ENCODE measurements at regions not wholly inside any gene's neighbourhood (a gene's known extent, or its start where the extent isn't known, plus 50 kb on each side); places are given as distances from the start of the nearest gene placed in this dataset.
A peak's percentile ranks its signal among the peaks of the same experiment; 100 is the strongest.
"Not testable (repeated sequence)": the region's sequence is repeated elsewhere in the genome, so short reads cannot be mapped to it uniquely, and the experiment has no call there.

DNA sequence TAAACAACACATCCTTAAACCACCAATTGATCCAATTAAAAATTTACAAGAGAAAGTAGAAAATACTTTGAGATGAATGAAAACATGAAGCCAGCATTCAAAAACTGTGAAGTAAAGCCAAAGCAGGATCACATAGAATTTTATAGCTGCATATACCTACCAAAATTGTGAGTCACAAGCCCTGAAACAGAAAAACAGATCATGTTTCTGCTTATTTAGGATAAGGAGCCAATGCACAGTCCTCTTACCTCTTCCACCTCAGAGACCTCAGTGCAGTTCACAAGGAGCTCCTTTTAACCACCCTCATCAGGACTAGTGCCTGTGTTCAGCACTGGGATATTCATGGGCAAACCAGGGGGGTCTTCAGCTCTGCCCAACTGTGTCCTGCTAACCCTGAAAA is 386.7 kb downstream of the TECRL start:
- Histone ChIP-seq H3K9me3 (ENCODE audit: control insufficient read depth, low read depth, low read length) (peaks cover 8% of the 10 kb centered on the region), H3K4me1 (ENCODE audit: control insufficient read depth, insufficient read depth, low read length) (no peaks in the 10 kb centered on the region), H3K4me3 (ENCODE audit: low read length) (no peak overlapping the region), H3K36me3 (ENCODE audit: control insufficient read depth, insufficient read depth, low read length) (no peaks in the 10 kb centered on the region), H3K27ac (ENCODE audit: low read length) (no peak overlapping the region), H3K27me3 (ENCODE audit: control insufficient read depth, insufficient read depth, low read length) (no peaks in the 10 kb centered on the region)
- DNase-seq = no peak

DNA sequence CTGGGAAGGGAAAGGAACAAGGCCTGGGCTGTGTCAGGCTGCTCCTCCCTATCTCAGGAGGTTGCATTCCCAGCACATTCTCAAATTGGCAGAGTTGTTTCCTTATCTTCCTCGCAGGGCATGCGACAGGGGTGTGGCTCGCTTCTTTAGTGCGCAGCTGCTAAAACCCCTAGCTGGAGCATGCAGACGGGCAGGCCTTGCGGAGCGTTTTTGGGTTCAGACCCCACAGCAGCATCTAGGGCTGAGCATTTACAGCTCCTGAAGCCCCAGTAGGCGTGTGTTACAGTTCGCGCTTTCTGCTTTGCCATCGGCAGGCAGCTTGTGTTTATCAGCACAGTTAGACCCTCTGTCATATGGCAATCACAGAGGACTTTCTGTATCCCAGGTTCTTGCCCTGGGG is 392.4 kb downstream of the TECRL start:
- H3K27me3 ChIP-seq (ENCODE audit: control insufficient read depth, insufficient read depth, low read length) = no peaks in the 10 kb centered on the region
- no peak overlapping the region for H3K4me3 ChIP-seq (ENCODE audit: low read length)
- no CpG with 5 or more reads among the region's 11 CpGs for WGBS (ENCODE audit: insufficient coverage, low lambda C conversion rate)
- H3K4me1 ChIP-seq (ENCODE audit: control insufficient read depth, insufficient read depth, low read length) = no peaks in the 10 kb centered on the region
- peaks cover 8% of the 10 kb centered on the region for H3K9me3 ChIP-seq (ENCODE audit: control insufficient read depth, low read depth, low read length)
- H3K36me3 ChIP-seq (ENCODE audit: control insufficient read depth, insufficient read depth, low read length) = no peaks in the 10 kb centered on the region
- no peak for DNase-seq
- H3K27ac ChIP-seq (ENCODE audit: low read length) = no peak overlapping the region

DNA sequence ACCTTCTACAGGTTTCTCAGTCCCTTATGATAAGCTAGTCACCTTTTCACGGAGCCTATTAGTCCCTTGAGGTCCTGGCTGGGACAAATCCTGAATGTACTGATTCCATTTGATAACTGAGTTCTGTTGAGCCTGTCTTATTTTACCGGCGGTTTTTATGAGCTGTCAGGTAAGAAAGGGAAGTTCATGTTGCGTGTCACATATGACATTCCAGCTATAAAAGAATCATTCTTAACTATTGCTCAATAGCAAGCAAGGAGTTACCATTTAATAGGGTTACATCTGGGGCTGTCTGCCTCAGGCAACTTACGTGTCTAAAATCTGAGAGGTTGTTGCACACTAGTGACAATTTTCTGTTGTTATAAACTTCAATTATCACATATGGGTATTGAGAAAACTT is 394.6 kb downstream of the TECRL start:
- no peaks in the 10 kb centered on the region for H3K4me1 ChIP-seq (ENCODE audit: control insufficient read depth, insufficient read depth, low read length)
- H3K27ac ChIP-seq (ENCODE audit: low read length) = no peak overlapping the region
- DNase-seq = no peak
- H3K36me3 ChIP-seq (ENCODE audit: control insufficient read depth, insufficient read depth, low read length) = no peaks in the 10 kb centered on the region
- H3K4me3 ChIP-seq (ENCODE audit: low read length) = no peak overlapping the region
- no peaks in the 10 kb centered on the region for H3K27me3 ChIP-seq (ENCODE audit: control insufficient read depth, insufficient read depth, low read length)
- 100% methylated on average over 2 of the region's 5 CpGs for WGBS (ENCODE audit: insufficient coverage, low lambda C conversion rate)
- H3K9me3 ChIP-seq (ENCODE audit: control insufficient read depth, low read depth, low read length) = peaks cover 3% of the 10 kb centered on the region

DNA sequence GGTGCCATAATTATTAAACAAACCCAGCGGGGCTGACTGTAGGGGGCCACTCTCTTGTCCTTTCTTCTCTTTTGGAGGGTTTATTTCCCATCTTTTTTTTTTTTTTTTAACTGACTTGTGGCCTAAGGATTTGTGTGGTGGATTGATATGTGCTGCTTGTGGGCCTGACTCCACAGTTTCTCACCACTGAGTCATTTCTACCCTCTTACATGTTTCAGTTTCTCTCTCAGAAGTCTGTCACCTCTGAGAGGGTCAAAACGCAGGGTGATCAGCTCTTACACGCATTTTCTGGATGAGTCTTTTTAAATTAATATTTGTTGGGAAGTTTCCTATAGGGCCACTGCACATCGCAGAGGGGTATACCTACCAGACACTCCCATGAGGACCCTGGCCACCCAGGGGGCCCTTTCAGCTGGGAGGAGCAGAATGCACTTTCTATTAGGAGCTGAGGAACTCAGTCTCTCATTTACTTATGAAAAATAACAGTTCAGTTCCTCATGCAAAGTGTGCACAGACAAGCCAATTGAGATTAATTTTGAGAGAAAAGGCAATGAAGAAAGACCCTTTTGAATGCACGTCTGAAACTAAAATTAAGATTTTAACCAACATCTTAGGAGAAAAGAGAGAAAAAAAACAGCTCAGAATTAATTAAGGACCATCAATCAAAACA is 407.9 kb downstream of the TECRL start:
- no peaks in the 10 kb centered on the region for H3K9me3 ChIP-seq (ENCODE audit: control insufficient read depth, low read depth, low read length)
- DNase-seq = no peak
- no peak overlapping the region for H3K4me3 ChIP-seq (ENCODE audit: low read length)
- WGBS (ENCODE audit: insufficient coverage, low lambda C conversion rate) = 100% methylated on average over 1 of the region's 5 CpGs
- H3K4me1 ChIP-seq (ENCODE audit: control insufficient read depth, insufficient read depth, low read length) = no peaks in the 10 kb centered on the region
- no peaks in the 10 kb centered on the region for H3K27me3 ChIP-seq (ENCODE audit: control insufficient read depth, insufficient read depth, low read length)
- no peaks in the 10 kb centered on the region for H3K36me3 ChIP-seq (ENCODE audit: control insufficient read depth, insufficient read depth, low read length)
- H3K27ac ChIP-seq (ENCODE audit: low read length) = no peak overlapping the region

DNA sequence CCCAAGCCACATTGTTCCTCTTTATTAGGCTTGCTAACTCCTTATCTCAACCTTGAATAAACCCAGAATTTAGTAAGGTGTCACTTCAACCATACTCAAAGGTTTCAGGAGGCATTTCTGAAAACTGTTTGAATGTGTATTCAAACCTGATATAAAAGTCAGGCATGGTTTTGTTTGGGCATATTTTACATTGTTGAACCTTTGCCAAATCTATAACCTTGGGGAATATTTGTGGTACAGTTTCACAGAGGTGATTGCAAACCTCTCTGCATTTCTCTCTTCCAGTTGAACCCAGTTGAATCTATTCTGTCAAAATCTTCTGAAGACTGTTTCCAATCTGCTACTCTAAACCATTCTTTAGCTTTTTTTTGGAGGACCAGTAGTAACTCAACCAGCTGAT is 409.0 kb downstream of the TECRL start:
- no peaks in the 10 kb centered on the region for H3K36me3 ChIP-seq (ENCODE audit: control insufficient read depth, insufficient read depth, low read length)

DNA sequence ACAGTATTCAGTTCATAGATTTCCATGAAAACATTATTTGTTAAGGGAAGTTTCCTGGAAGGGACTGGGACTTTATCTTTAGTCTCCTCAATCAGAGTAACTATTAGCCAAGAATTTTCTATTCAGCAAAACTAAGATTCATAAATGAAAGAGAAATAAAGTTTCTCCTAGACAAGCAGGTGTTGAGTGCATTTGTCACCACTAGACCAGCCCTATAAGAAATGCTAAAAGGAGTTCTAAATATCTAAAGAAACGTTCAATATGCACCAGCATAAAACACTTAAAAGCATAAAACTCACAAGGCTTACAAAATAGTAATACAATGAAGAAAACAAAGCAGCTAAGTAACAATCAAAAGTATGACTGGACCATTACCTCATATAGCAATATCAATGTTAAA is 423.0 kb downstream of the TECRL start:
- peaks cover 7% of the 10 kb centered on the region for H3K9me3 ChIP-seq (ENCODE audit: control insufficient read depth, low read depth, low read length)
- no CpG with 5 or more reads among the region's 1 CpG for WGBS (ENCODE audit: insufficient coverage, low lambda C conversion rate)
- no peaks in the 10 kb centered on the region for H3K27me3 ChIP-seq (ENCODE audit: control insufficient read depth, insufficient read depth, low read length)

More for the DNA sequence above, 409.0 kb downstream of the TECRL start:
- no peaks in the 10 kb centered on the region for H3K4me1 ChIP-seq (ENCODE audit: control insufficient read depth, insufficient read depth, low read length)
- no peak overlapping the region for H3K27ac ChIP-seq (ENCODE audit: low read length)
- no peaks in the 10 kb centered on the region for H3K9me3 ChIP-seq (ENCODE audit: control insufficient read depth, low read depth, low read length)
- no peak overlapping the region for H3K4me3 ChIP-seq (ENCODE audit: low read length)
- DNase-seq = no peak
- H3K27me3 ChIP-seq (ENCODE audit: control insufficient read depth, insufficient read depth, low read length) = no peaks in the 10 kb centered on the region

DNA sequence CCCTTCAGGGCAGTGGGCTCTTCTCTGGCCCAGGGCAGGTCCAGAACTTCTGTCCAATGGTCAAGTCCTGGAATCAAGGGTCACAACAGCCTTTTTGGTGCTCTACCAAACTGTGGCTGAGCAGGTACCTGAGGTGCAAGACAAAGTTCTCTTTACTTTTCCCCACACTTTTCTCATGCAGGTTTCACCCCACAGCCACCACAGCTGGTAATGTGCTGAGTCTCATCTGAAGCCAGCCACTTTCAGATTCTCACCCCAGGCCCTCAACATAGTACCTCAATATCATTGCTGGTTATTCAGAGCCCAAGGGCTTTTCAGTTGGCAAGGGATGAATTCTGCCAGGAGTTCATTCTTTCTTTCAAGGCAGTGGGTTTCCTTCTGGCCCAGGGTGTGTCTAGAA is 426.0 kb downstream of the TECRL start:
- H3K9me3 ChIP-seq (ENCODE audit: control insufficient read depth, low read depth, low read length) = peaks cover 5% of the 10 kb centered on the region
- no peaks in the 10 kb centered on the region for H3K4me1 ChIP-seq (ENCODE audit: control insufficient read depth, insufficient read depth, low read length)
- H3K4me3 ChIP-seq (ENCODE audit: low read length) = no peak overlapping the region
- no peaks in the 10 kb centered on the region for H3K36me3 ChIP-seq (ENCODE audit: control insufficient read depth, insufficient read depth, low read length)
- DNase-seq = no peak
- H3K27me3 ChIP-seq (ENCODE audit: control insufficient read depth, insufficient read depth, low read length) = no peaks in the 10 kb centered on the region
- H3K27ac ChIP-seq (ENCODE audit: low read length) = no peak overlapping the region

More for the DNA sequence above, 423.0 kb downstream of the TECRL start:
- H3K27ac ChIP-seq (ENCODE audit: low read length) = no peak overlapping the region
- H3K4me3 ChIP-seq (ENCODE audit: low read length) = no peak overlapping the region
- DNase-seq = no peak
- H3K36me3 ChIP-seq (ENCODE audit: control insufficient read depth, insufficient read depth, low read length) = no peaks in the 10 kb centered on the region
- H3K4me1 ChIP-seq (ENCODE audit: control insufficient read depth, insufficient read depth, low read length) = no peaks in the 10 kb centered on the region

DNA sequence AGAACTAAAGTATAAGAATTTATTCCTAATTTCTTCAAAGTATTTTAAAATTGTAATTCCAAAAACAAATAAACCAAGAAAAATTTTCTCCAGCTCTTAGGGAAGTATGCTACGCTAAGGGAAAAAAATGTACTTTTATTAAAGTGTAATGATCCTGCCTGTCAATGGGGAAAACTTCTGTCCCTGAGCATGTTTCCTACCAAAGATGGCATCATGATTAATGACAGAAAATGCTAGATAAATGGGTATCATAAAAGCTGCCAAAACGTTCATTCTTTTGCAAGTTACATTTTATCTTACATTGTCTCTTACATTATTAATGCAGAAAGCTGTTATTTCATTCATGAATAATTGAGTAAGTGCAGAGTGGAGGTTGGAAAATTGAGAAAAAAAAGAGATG is 443.4 kb downstream of the TECRL start:
- Histone ChIP-seq H3K36me3 (ENCODE audit: control insufficient read depth, insufficient read depth, low read length) (no peaks in the 10 kb centered on the region), H3K4me1 (ENCODE audit: control insufficient read depth, insufficient read depth, low read length) (no peaks in the 10 kb centered on the region), H3K9me3 (ENCODE audit: control insufficient read depth, low read depth, low read length) (no peaks in the 10 kb centered on the region), H3K27ac (ENCODE audit: low read length) (no peak overlapping the region), H3K4me3 (ENCODE audit: low read length) (no peak overlapping the region), H3K27me3 (ENCODE audit: control insufficient read depth, insufficient read depth, low read length) (no peaks in the 10 kb centered on the region)
- no peak for DNase-seq
- no CpG with 5 or more reads among the region's 2 CpGs for WGBS (ENCODE audit: insufficient coverage, low lambda C conversion rate)

DNA sequence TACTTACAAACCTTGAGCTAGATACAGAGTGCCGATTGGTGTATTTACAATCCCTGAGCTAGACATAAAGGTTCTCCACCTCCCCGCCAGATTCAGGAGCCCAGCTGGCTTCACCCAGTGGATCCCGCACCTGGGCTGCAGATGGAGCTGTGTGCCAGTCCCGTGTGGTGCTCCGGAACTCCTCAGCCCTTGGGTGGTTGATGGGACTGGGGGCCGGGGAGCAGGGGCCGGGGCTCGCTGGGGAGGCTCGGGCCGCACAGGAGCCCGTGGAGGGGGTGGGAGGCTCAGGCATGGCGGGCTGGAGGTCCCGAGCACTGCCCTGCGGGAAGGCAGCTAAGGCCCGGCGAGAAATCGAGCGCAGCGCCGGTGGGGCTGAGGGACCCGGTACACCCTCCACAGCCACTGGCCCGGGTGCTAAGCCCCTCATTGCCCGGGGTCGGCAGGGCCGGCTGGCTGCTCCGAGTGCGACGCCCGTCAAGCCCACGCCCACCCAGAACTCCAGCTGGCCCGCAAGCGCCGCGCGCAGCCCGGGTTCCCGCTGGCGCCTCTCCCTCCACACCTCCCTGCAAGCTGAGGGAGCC is 466.5 kb downstream of the TECRL start:
- no CpG with 5 or more reads among the region's 38 CpGs for WGBS (ENCODE audit: insufficient coverage, low lambda C conversion rate)
- not testable (repeated sequence) for H3K4me3 ChIP-seq (ENCODE audit: low read length)

DNA sequence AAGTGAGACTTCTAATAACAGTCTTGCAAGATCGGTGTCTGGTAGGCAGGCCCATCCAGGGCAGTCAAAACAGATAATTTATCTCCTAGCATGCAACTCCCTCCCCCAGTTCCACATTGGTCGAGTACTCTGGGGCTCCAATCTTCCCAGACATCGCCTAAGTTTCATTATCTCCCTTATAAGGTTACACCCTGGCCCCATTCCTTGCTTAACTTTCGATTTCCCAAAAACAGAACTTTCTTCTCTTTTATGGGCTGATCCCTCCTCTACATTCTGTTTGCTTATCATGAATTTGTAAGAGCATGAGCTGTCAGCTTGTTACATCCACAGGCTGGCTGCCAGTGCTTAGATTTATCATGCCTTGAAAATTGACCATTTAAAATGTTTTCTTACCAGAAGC is 471.3 kb downstream of the TECRL start:
- H3K27me3 ChIP-seq (ENCODE audit: control insufficient read depth, insufficient read depth, low read length) = no peaks in the 10 kb centered on the region
- no peak overlapping the region for H3K27ac ChIP-seq (ENCODE audit: low read length)
- H3K36me3 ChIP-seq (ENCODE audit: control insufficient read depth, insufficient read depth, low read length) = no peaks in the 10 kb centered on the region
- H3K9me3 ChIP-seq (ENCODE audit: control insufficient read depth, low read depth, low read length) = peaks cover 4% of the 10 kb centered on the region
- 58% methylated on average over 2 of the region's 4 CpGs for WGBS (ENCODE audit: insufficient coverage, low lambda C conversion rate)
- DNase-seq = peak in 1 of 2 donors; percentile 1
- H3K4me1 ChIP-seq (ENCODE audit: control insufficient read depth, insufficient read depth, low read length) = no peaks in the 10 kb centered on the region
- H3K4me3 ChIP-seq (ENCODE audit: low read length) = no peak overlapping the region

More for the DNA sequence above, 466.5 kb downstream of the TECRL start:
- H3K36me3 ChIP-seq (ENCODE audit: control insufficient read depth, insufficient read depth, low read length); H3K27me3 ChIP-seq (ENCODE audit: control insufficient read depth, insufficient read depth, low read length); H3K4me1 ChIP-seq (ENCODE audit: control insufficient read depth, insufficient read depth, low read length); H3K27ac ChIP-seq (ENCODE audit: low read length); DNase-seq; H3K9me3 ChIP-seq (ENCODE audit: control insufficient read depth, low read depth, low read length): not testable (repeated sequence)

DNA sequence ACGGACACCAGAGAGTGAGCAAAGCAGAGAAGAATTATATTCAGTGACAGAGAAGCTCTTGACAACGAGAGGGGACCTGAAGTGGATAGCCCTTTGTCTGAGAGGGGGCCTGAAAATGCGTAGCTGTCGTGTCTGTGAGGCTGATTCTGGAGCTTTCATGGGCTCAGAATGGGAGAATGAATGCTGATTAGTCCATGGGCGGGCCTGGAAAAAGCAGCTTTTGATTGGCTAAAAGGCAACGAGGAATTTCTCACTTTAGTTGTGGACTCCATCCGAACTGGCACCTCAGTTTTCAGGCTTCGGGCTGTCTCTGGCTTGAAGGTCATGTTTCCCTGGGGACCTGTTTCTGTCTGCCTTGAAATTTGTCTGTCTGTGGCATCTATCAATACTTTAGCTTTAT is 487.1 kb downstream of the TECRL start:
- no peak overlapping the region for H3K27ac ChIP-seq (ENCODE audit: low read length)
- H3K27me3 ChIP-seq (ENCODE audit: control insufficient read depth, insufficient read depth, low read length) = no peaks in the 10 kb centered on the region
- WGBS (ENCODE audit: insufficient coverage, low lambda C conversion rate) = 80% methylated on average over 1 of the region's 8 CpGs
- no peaks in the 10 kb centered on the region for H3K4me1 ChIP-seq (ENCODE audit: control insufficient read depth, insufficient read depth, low read length)
- no peaks in the 10 kb centered on the region for H3K9me3 ChIP-seq (ENCODE audit: control insufficient read depth, low read depth, low read length)
- DNase-seq = no peak
- no peak overlapping the region for H3K4me3 ChIP-seq (ENCODE audit: low read length)
- H3K36me3 ChIP-seq (ENCODE audit: control insufficient read depth, insufficient read depth, low read length) = no peaks in the 10 kb centered on the region
